Smooth muscle cell (in vitro differentiated cells): ENCODE measurements at regions not wholly inside any gene's neighbourhood (a gene's known extent, or its start where the extent isn't known, plus 50 kb on each side); places are given as distances from the start of the nearest gene placed in this dataset.

ENCODE experiments used
- DNase-seq: peaks from one replicate; lab custom pipeline; 2025; ENCODE audit not compliant: unreplicated experiment; lab: John Stamatoyannopoulos, UW
- H2AFZ ChIP-seq: fragments of 200-600 bp; sonication (generic); 2 replicates; pipeline ENCODE4 v1.6.0; 2016; ENCODE audit warnings: antibody characterized with exemption, low read depth, mild to moderate bottlenecking
- H3F3A ChIP-seq: fragments of 200-600 bp; sonication (generic); 2 replicates; pipeline ENCODE4 v1.6.0; 2017; ENCODE audit warnings: antibody characterized with exemption, low read depth
- H3K27ac ChIP-seq: fragments of 200-600 bp; sonication (generic); 2 replicates; pipeline ENCODE4 v1.5.1; 2016; ENCODE audit warnings: low read depth, mild to moderate bottlenecking
- H3K27me3 ChIP-seq: fragments of 200-600 bp; sonication (generic); 2 replicates; pipeline ENCODE4 v1.6.1; 2016; ENCODE audit warnings: low read depth, mild to moderate bottlenecking
- H3K36me3 ChIP-seq: fragments of 200-600 bp; sonication (generic); 2 replicates; pipeline ENCODE4 v1.5.1; 2016; ENCODE audit warnings: low read depth
- H3K4me1 ChIP-seq: fragments of 200-600 bp; sonication (generic); 2 replicates; pipeline ENCODE4 v1.5.1; 2016; ENCODE audit warnings: low read depth
- H3K4me2 ChIP-seq: fragments of 200-600 bp; sonication (generic); 2 replicates; pipeline ENCODE4 v1.6.0; 2016; ENCODE audit warnings: mild to moderate bottlenecking
- H3K4me3 ChIP-seq: fragments of 200-600 bp; sonication (generic); 2 replicates; pipeline ENCODE4 v1.5.1; 2016; ENCODE audit warnings: mild to moderate bottlenecking
- H3K79me2 ChIP-seq: fragments of 200-600 bp; sonication (generic); 2 replicates; pipeline ENCODE4 v1.6.0; 2016; ENCODE audit warnings: low read depth, mild to moderate bottlenecking
- H3K9ac ChIP-seq: fragments of 200-600 bp; sonication (generic); 2 replicates; pipeline ENCODE4 v1.6.0; 2016; ENCODE audit warnings: low read depth
- H3K9me3 ChIP-seq: fragments of 200-600 bp; sonication (generic); replicated peaks from 2 replicates; pipeline ENCODE4 v1.5.1; 2016; ENCODE audit warnings: low read depth
- H4K20me1 ChIP-seq: fragments of 200-600 bp; sonication (generic); 2 replicates; pipeline ENCODE4 v1.6.0; 2016; ENCODE audit warnings: low read depth
- CTCF ChIP-seq: fragments of 200-600 bp; sonication (generic); IDR thresholded peaks from 2 replicates; pipeline ENCODE4 v1.5.1; 2017; ENCODE audit warnings: borderline replicate concordance, mild to moderate bottlenecking, antibody characterized with exemption; ENCODE audit not compliant: insufficient read depth, poor library complexity, severe bottlenecking
- WGBS: methylation state at CpG from one replicate; pipeline ENCODE4 v1.1.7; 2016; ENCODE audit warnings: low lambda C conversion rate; 5-methylcytosine and 5-hydroxymethylcytosine counted together

- DNase-seq = no peak
- Histone ChIP-seq H3K27ac (no peak overlapping the region), H3K9ac (no peak overlapping the region), H3K4me1 (no peaks in the 10 kb centered on the region), H3K4me3 (no peak overlapping the region), H3K4me2 (no peak overlapping the region), H3K9me3 (no peaks in the 10 kb centered on the region), H3K79me2 (no peaks in the 10 kb centered on the region), H2AFZ (no peak overlapping the region), H3F3A (no peaks in the 10 kb centered on the region), H3K27me3 (no peaks in the 10 kb centered on the region), H4K20me1 (no peaks in the 10 kb centered on the region), H3K36me3 (no peaks in the 10 kb centered on the region)
- 95% methylated on average over 18 of the region's 18 CpGs for WGBS
- TF ChIP-seq CTCF = no peak
Measured at GRCh38 chr2:10240161-10240681, 62.5 kb upstream of the HPCAL1 start.

GRCh38 chr2:10240911-10241610 is 61.6 kb upstream of the HPCAL1 start:
- Histone ChIP-seq H3F3A (no peaks in the 10 kb centered on the region), H2AFZ (no peak overlapping the region), H3K4me1 (no peaks in the 10 kb centered on the region), H3K79me2 (no peaks in the 10 kb centered on the region), H3K9me3 (no peaks in the 10 kb centered on the region), H3K4me3 (no peak overlapping the region), H3K4me2 (no peak overlapping the region), H4K20me1 (no peaks in the 10 kb centered on the region), H3K9ac (no peak overlapping the region), H3K36me3 (no peaks in the 10 kb centered on the region), H3K27me3 (no peaks in the 10 kb centered on the region), H3K27ac (no peak overlapping the region)
- 83% methylated on average over 19 of the region's 21 CpGs for WGBS
- no peak for TF ChIP-seq CTCF
- no peak for DNase-seq

DNA sequence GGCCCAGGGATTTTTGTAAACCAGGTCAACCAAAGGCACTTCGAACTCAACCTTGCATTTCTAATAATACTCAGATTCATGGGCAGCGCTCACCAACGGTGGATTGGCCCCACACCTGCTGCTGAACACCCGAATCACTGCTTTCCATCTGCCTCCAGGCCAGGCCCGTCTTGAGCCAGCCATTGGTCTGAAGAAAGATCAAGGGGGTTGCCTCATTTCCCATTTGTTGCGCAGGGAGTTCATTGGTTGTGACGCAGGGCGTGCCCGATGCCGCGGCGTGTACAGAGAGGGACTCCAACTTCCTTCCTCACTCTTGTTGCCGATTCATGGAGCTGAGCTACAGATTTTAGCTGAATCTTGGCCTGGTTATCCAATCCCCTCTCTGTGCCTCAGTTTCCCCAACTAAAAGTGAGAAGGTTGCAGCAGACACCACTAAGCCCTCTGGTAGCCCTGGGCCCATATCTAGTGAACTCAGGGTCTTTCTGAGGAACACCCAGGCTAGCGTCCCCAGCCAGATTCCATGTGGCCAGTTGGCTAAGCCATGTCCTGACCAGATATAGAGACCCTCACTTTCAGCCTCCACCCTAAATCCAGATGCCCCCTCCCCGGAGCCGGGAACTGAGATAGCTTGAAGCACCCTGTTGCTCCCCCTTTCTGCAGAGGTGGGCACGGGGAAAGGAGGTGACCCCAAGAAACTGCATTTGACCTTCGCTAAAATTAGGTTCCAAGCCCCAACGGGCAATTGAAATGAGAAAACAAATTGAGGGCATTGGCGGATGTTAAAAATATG is 60.9 kb upstream of the HPCAL1 start:
- Histone ChIP-seq H3F3A (no peaks in the 10 kb centered on the region), H3K27ac (no peak overlapping the region), H3K79me2 (no peaks in the 10 kb centered on the region), H3K36me3 (no peaks in the 10 kb centered on the region), H3K9ac (no peak overlapping the region), H3K4me3 (no peak overlapping the region), H3K27me3 (no peaks in the 10 kb centered on the region), H3K9me3 (no peaks in the 10 kb centered on the region), H2AFZ (no peak overlapping the region), H3K4me2 (no peak overlapping the region), H4K20me1 (no peaks in the 10 kb centered on the region), H3K4me1 (no peaks in the 10 kb centered on the region)
- 92% methylated on average over 20 of the region's 20 CpGs for WGBS
- DNase-seq = no peak
- no peak for TF ChIP-seq CTCF

GRCh38 chr2:10242451-10242850 is 60.3 kb upstream of the HPCAL1 start:
- Histone ChIP-seq H2AFZ (no peak overlapping the region), H3K9me3 (no peaks in the 10 kb centered on the region), H3K27me3 (no peaks in the 10 kb centered on the region)

More at GRCh38 chr2:10242451-10242850, 60.3 kb upstream of the HPCAL1 start:
- no peak overlapping the region for H3K4me2 ChIP-seq
- H3K27ac ChIP-seq = no peak overlapping the region
- H3K79me2 ChIP-seq = no peaks in the 10 kb centered on the region
- H3K36me3 ChIP-seq = no peaks in the 10 kb centered on the region
- H4K20me1 ChIP-seq = no peaks in the 10 kb centered on the region
- no peak for DNase-seq
- no peak overlapping the region for H3K9ac ChIP-seq
- no peaks in the 10 kb centered on the region for H3F3A ChIP-seq
- no peak overlapping the region for H3K4me3 ChIP-seq
- no peak for TF ChIP-seq CTCF
- H3K4me1 ChIP-seq = no peaks in the 10 kb centered on the region
- 97% methylated on average over 15 of the region's 15 CpGs for WGBS
